LoVo (cell line): ENCODE measurements at regions not wholly inside any gene's neighbourhood (a gene's known extent, or its start where the extent isn't known, plus 50 kb on each side); places are given as distances from the start of the nearest gene placed in this dataset.
A peak's percentile ranks its signal among the peaks of the same experiment; 100 is the strongest.

Experiments
- DNase-seq: peaks from one replicate; pipeline ENCODE4 v3.0.0-alpha.2; 2016; ENCODE audit warnings: low spot score

GRCh38 chr18:27899893-27900292, 277.0 kb downstream of the CDH2 start:
- peak; percentile 1 for DNase-seq

GRCh38 chr18:27894746-27895145, 282.2 kb downstream of the CDH2 start:
- DNase-seq: no peak

GRCh38 chr18:27887711-27888495, 289.0 kb downstream of the CDH2 start:
- no peak for DNase-seq

- DNase-seq: no peak
These were observed 289.6 kb downstream of the CDH2 start for GRCh38 chr18:27887287-27887686.

- no peak for DNase-seq
These were observed 297.4 kb downstream of the CDH2 start for GRCh38 chr18:27879540-27879939.

GRCh38 chr18:27871726-27872125, 305.2 kb downstream of the CDH2 start:
- DNase-seq: no peak

- no peak for DNase-seq
These were observed 307.2 kb downstream of the CDH2 start for GRCh38 chr18:27869735-27870134.

- DNase-seq: no peak
These were observed 311.5 kb downstream of the CDH2 start for GRCh38 chr18:27865431-27865830.

- DNase-seq: no peak
These were observed 313.0 kb downstream of the CDH2 start for GRCh38 chr18:27863780-27864430.

- DNase-seq: no peak
These were observed 314.8 kb downstream of the CDH2 start for GRCh38 chr18:27862041-27862682.

GRCh38 chr18:27861539-27861938, 315.4 kb downstream of the CDH2 start:
- no peak for DNase-seq

- peak; percentile 9 for DNase-seq
These were observed 316.2 kb downstream of the CDH2 start for GRCh38 chr18:27860701-27861107.

GRCh38 chr18:27860011-27860410, 316.9 kb downstream of the CDH2 start:
- DNase-seq: no peak

- DNase-seq: no peak
These were observed 320.1 kb downstream of the CDH2 start for GRCh38 chr18:27856820-27857219.

- DNase-seq: no peak
These were observed 321.4 kb downstream of the CDH2 start for GRCh38 chr18:27855486-27855885.

- DNase-seq: no peak
These were observed 322.3 kb downstream of the CDH2 start for GRCh38 chr18:27854631-27855030.

GRCh38 chr18:27848336-27848735, 328.6 kb downstream of the CDH2 start:
- DNase-seq: no peak

GRCh38 chr18:27847412-27847811, 329.5 kb downstream of the CDH2 start:
- DNase-seq: peak; percentile 40

GRCh38 chr18:27845897-27846296, 331.0 kb downstream of the CDH2 start:
- no peak for DNase-seq

- DNase-seq: peak; percentile 33
These were observed 332.9 kb downstream of the CDH2 start for GRCh38 chr18:27843783-27844777.

GRCh38 chr18:27839141-27839540, 337.8 kb downstream of the CDH2 start:
- DNase-seq: peak; percentile 25

GRCh38 chr18:27838225-27838624, 338.7 kb downstream of the CDH2 start:
- DNase-seq: no peak
